Lung (tissue), 11 donors: ENCODE measurements at regions not wholly inside any gene's neighbourhood (a gene's known extent, or its start where the extent isn't known, plus 50 kb on each side); places are given as distances from the start of the nearest gene placed in this dataset.

Experiments
- ATAC-seq: fragments of 200-7000 bp; cut with Tn5 transposase; one replicate; pipeline ENCODE4 v1.9.1; 2020; ENCODE audit warnings: moderate number of reproducible peaks; ENCODE audit not compliant: insufficient read depth, low FRiP score
- DNase-seq, 3 donors: peaks; one replicate each; pipeline ENCODE4 v3.0.0-alpha.2; 2013 to 2017
- H3K27ac ChIP-seq, 2 donors: one replicate each; pipeline ENCODE4 v1.5.1; 2013; ENCODE audit warnings: mild to moderate bottlenecking in 2 of 2, moderate library complexity in 2 of 2, control low read depth in 1 of 2, inconsistent platforms in 1 of 2, low read depth in 1 of 2, low read length in 1 of 2
- H3K27me3 ChIP-seq, 3 donors: one replicate each; pipeline ENCODE4 v1.5.1; 2013; ENCODE audit warnings: low read length in 2 of 3; ENCODE audit not compliant: control insufficient read depth in 3 of 3, insufficient read depth in 3 of 3
- H3K36me3 ChIP-seq, 4 donors: one replicate each; pipeline ENCODE4 v1.5.1; 2013; ENCODE audit warnings: low read length in 4 of 4, mild to moderate bottlenecking in 1 of 4, moderate library complexity in 1 of 4; ENCODE audit not compliant: control insufficient read depth in 4 of 4, insufficient read depth in 4 of 4
- H3K4me1 ChIP-seq, 5 donors: one replicate each; pipeline ENCODE4 v1.5.1; 2013; ENCODE audit warnings: low read length in 5 of 5, mild to moderate bottlenecking in 2 of 5, moderate library complexity in 1 of 5; ENCODE audit not compliant: control insufficient read depth in 5 of 5, insufficient read depth in 5 of 5
- H3K4me3 ChIP-seq: one replicate; pipeline ENCODE4 v1.5.1; 2013; ENCODE audit warnings: mild to moderate bottlenecking, control low read depth, moderate library complexity
- H3K9ac ChIP-seq, 2 donors: one replicate each; pipeline ENCODE4 v1.5.1; 2013; ENCODE audit warnings: low read length in 2 of 2, control low read depth in 1 of 2; ENCODE audit not compliant: insufficient read depth in 1 of 2
- H3K9me3 ChIP-seq, 4 donors: one replicate each; pipeline ENCODE4 v1.5.1; 2013; ENCODE audit warnings: low read length in 3 of 4, mild to moderate bottlenecking in 1 of 4, moderate library complexity in 1 of 4; ENCODE audit not compliant: control insufficient read depth in 4 of 4, insufficient read depth in 3 of 4
- CTCF ChIP-seq: IDR thresholded peaks from 2 replicates; pipeline ENCODE4 v1.5.1; 2012; ENCODE audit warnings: mild to moderate bottlenecking; ENCODE audit errors: control extremely low read depth, extremely low read depth
- WGBS, 2 donors: extraction: QIAGEN DNeasy Blood & Tissue Kit; methylation state at CpG; one replicate each; pipeline ENCODE4 v1.1.7; 2013; 5-methylcytosine and 5-hydroxymethylcytosine counted together
- donor health status: control.
- donor health status: control.
- donor health status: Bipolar disorder and iron deficiency.
- donor health status: healthy.
- donor health status: DM: yes; HTN: yes; CAD: no.

- no peak for TF ChIP-seq CTCF
- H3K4me1 ChIP-seq = peaks cover 0 to 8% (median 0%) of the 10 kb centered on the region in 5 donors
- 88 to 89% methylated on average over 1 of the region's 1 CpG for WGBS, 2 donors
- DNase-seq = no peak
- H3K9me3 ChIP-seq = no peaks in the 10 kb centered on the region
- H3K27ac ChIP-seq = no peak overlapping the region
- H3K9ac ChIP-seq = no peak overlapping the region
- H3K4me3 ChIP-seq = no peak overlapping the region
- H3K27me3 ChIP-seq = no peaks in the 10 kb centered on the region
- H3K36me3 ChIP-seq = no peaks in the 10 kb centered on the region
- no peak for ATAC-seq
These were observed 53.9 kb upstream of the CTLA4 start for GRCh38 chr2:203813684-203814083.

DNA sequence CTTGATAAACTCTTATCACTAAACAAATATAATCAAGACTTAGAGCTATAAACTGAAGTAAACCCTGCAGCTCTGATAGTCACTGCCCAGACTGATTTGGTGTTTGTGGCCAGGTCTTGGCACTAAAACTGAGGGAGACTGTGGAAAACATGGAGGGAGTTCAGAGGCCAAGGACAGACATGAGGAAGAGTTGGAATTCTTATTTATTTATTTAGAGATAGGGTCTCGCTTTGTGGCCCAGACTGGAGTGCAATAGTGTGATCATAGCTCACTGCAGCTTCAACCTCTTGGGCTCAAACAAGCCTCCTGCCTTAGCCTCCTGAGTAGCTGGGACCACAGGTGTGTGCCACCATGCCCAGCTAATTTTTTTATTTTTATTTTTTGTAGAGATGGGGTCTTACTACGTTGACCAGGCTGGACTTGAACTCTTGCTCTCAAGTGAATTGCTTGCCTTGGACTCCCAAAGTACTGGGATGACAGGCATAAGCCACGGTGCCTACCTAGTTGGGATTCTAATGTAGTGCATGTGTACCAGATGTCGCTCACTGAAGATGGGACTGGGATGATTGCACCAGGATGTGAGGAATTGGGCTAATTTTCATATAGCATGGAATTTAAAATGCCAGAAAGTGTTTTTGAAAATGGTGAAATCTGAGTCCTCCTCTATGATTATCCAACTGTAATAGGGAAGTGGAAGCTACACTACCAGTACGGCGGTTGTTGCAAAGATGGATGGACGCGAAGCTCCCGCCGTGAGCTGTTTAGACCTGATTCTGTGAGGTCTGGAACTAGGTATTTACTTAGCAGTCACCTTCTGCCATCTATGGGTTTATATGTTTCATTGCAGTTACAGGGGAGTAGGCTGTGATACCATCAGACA lies 52.7 kb upstream of the CTLA4 start:
- Histone ChIP-seq H3K4me3 (no peak overlapping the region), H3K9ac (no peak overlapping the region), H3K27ac (no peak overlapping the region), H3K27me3 (no peaks in the 10 kb centered on the region), H3K9me3 (no peaks in the 10 kb centered on the region), H3K36me3 (no peaks in the 10 kb centered on the region), H3K4me1 (peaks cover 0 to 11% (median 0%) of the 10 kb centered on the region in 5 donors)
- 33 to 35% methylated on average over 10 of the region's 10 CpGs for WGBS, 2 donors
- ATAC-seq (peak; percentile 75), DNase-seq (peak; percentile 51 to 85 (median 77))
- peak; percentile 74 for TF ChIP-seq CTCF

DNA sequence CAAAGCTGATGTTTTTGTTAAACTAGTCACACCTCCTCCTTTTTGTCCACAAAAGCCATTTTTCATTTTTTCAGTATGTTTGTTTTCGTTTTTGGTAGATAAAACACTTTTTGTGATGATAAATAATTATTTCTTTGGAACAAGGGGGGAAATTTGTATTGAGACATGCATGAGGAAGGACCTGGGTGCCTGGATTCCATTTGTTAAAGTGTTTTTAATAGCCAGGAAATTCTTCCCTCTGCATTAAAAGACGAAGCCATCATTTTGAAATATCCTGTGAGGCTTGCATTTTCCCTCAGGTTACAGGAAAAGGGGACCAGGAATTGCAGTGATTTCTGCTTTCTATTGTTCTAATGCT lies 52.1 kb upstream of the CTLA4 start:
- no peak for ATAC-seq
- WGBS, 2 donors = 0 to 2% methylated on average over 2 of the region's 2 CpGs
- Histone ChIP-seq H3K9me3 (no peaks in the 10 kb centered on the region), H3K4me1 (peaks cover 0 to 12% (median 0%) of the 10 kb centered on the region in 5 donors), H3K9ac (no peak overlapping the region), H3K27ac (no peak overlapping the region), H3K4me3 (no peak overlapping the region), H3K27me3 (no peaks in the 10 kb centered on the region), H3K36me3 (no peaks in the 10 kb centered on the region)
- DNase-seq = no peak
- TF ChIP-seq CTCF = no peak
